A673 (cell line): ENCODE measurements at regions not wholly inside any gene's neighbourhood (a gene's known extent, or its start where the extent isn't known, plus 50 kb on each side); places are given as distances from the start of the nearest gene placed in this dataset.

Source experiments
- CTCF ChIP-seq: fragments of 300-800, 200-600 bp; sonication (generic); conservative IDR thresholded peaks from 2 replicates; pipeline ENCODE4 v1.5.1; 2017; ENCODE audit warnings: low read depth, mild to moderate bottlenecking, antibody characterized with exemption, low read length, moderate library complexity, mixed read lengths
- EZH2 ChIP-seq: fragments of 200-600 bp; sonication (generic); IDR thresholded peaks from 2 replicates; pipeline ENCODE4 v1.6.1; 2017; ENCODE audit warnings: borderline replicate concordance, low read depth, mild to moderate bottlenecking, mixed read lengths, antibody characterized with exemption, low read length; ENCODE audit not compliant: poor library complexity, severe bottlenecking

GRCh38 chr10:2083591-2083990, 346.3 kb upstream of the ADARB2 start:
- no peak for TF ChIP-seq CTCF
- no peak for TF ChIP-seq EZH2
